Pancreas (tissue), 10 donors: ENCODE measurements at regions not wholly inside any gene's neighbourhood (a gene's known extent, or its start where the extent isn't known, plus 50 kb on each side); places are given as distances from the start of the nearest gene placed in this dataset.

ENCODE experiments used
- ATAC-seq, 4 donors: fragments of 200-7000 bp; cut with Tn5 transposase; one replicate each; pipeline versions ENCODE4 v1.8.0 to v1.9.1; 2020; ENCODE audit warnings: mild to moderate bottlenecking in 4 of 4, moderate library complexity in 4 of 4
- DNase-seq, 6 donors: peaks; one replicate each; pipeline ENCODE4 v3.0.0-alpha.2; 2020
- FAIRE-seq: peaks from 2 replicates; lab custom pipeline; 2012; peaks lifted over from hg19 to GRCh38; lab: Jason Lieb, UNC
- H3K27ac ChIP-seq, 4 donors: fragments of 200-600 bp; sonication (generic); 1 replicate in 3 of 4; 2 replicates in 1 of 4; pipeline versions ENCODE4 v1.5.0 to v1.8.0; 2020
- H3K27me3 ChIP-seq, 4 donors: fragments of 200-600 bp; one replicate each; pipeline ENCODE4 v1.8.0; 2021
- H3K36me3 ChIP-seq, 3 donors: fragments of 200-600 bp; sonication (generic) in 1 of 3; one replicate each; pipeline versions ENCODE4 v1.5.0 to v1.8.0; 2020 to 2021
- H3K4me1 ChIP-seq, 3 donors: fragments of 200-600 bp; one replicate each; pipeline ENCODE4 v1.8.0; 2021
- H3K4me3 ChIP-seq, 4 donors: fragments of 200-600 bp; sonication (generic) in 2 of 4; one replicate each; pipeline versions ENCODE4 v1.5.0 to v1.8.0; 2020 to 2021
- H3K9me3 ChIP-seq, 4 donors: fragments of 200-600 bp; one replicate each; pipeline ENCODE4 v1.8.0; 2021
- CTCF ChIP-seq, 4 donors: fragments of 200-600 bp; sonication (generic) in 3 of 4; IDR thresholded peaks; one replicate each; pipeline versions ENCODE4 v1.5.0 to v1.8.0; 2021; ENCODE audit warnings: antibody characterized with exemption in 4 of 4
- whole genome bisulfite sequencing, 2 donors: extraction: QIAGEN DNeasy Blood & Tissue Kit; methylation state at CpG; one replicate each; pipeline ENCODE4 v1.1.7; 2013; 5-methylcytosine and 5-hydroxymethylcytosine counted together
- intact Hi-C, 3 donors: fragments of 100-400 bp; cut with DNase I; formaldehyde crosslinking; loops; one replicate each; pipeline versions ENCODE4 v1.11.1 to v1.14.2; 2022
- donor health status: healthy with polysubstance abuse.
- donor health status: DM: no; HTN: no; CAD: no; lungs with moderate emphysema.
- donor health status: DM: no; HTN: no; CAD: no.
- donor health status: control.
- donor health status: control.
- donor health status: Bipolar disorder and iron deficiency.
- donor health status: DM: yes; HTN: yes; CAD: no.
- donor health status: DM: no; HTN: no; CAD: no.
- donor health status: DM: no; HTN: no; CAD: no.
- donor health status: DM: yes; HTN: yes; CAD: no.

GRCh38 chr3:26193558-26193957 is 403.7 kb downstream of the OXSM start:
- Histone ChIP-seq H3K36me3 (no peaks in the 10 kb centered on the region), H3K4me1 (no peaks in the 10 kb centered on the region), H3K27me3 (no peaks in the 10 kb centered on the region), H3K27ac (no peak overlapping the region), H3K9me3 (no peaks in the 10 kb centered on the region), H3K4me3 (no peak overlapping the region)
- WGBS, 2 donors: 36 to 58% methylated on average over 3 of the region's 3 CpGs
- no peak for ATAC-seq
- TF ChIP-seq CTCF (IDR thresholded peaks at IDR 0.05): no peak
- no peak for DNase-seq
- intact Hi-C loops: no loop called here
- no peak for FAIRE-seq

- intact Hi-C loops: no loop called here
- Histone ChIP-seq H3K4me1 (no peaks in the 10 kb centered on the region), H3K4me3 (no peak overlapping the region), H3K27ac (no peak overlapping the region), H3K36me3 (no peaks in the 10 kb centered on the region), H3K9me3 (no peaks in the 10 kb centered on the region), H3K27me3 (no peaks in the 10 kb centered on the region)
- TF ChIP-seq CTCF (IDR thresholded peaks at IDR 0.05): no peak
- DNase-seq (no peak), FAIRE-seq (no peak), ATAC-seq (no peak)
These were observed 406.9 kb downstream of the OXSM start for GRCh38 chr3:26196781-26197180.

GRCh38 chr3:26198609-26199008 is 408.7 kb downstream of the OXSM start:
- TF ChIP-seq CTCF (IDR thresholded peaks at IDR 0.05): no peak
- Histone ChIP-seq H3K36me3 (no peaks in the 10 kb centered on the region), H3K27me3 (no peaks in the 10 kb centered on the region), H3K9me3 (no peaks in the 10 kb centered on the region), H3K4me1 (no peaks in the 10 kb centered on the region), H3K4me3 (no peak overlapping the region), H3K27ac (no peak overlapping the region)
- WGBS, 2 donors: 60 to 78% methylated on average over 2 of the region's 2 CpGs
- no peak for DNase-seq
- no peak for ATAC-seq
- intact Hi-C loops: no loop called here
- no peak for FAIRE-seq

GRCh38 chr3:26202169-26202568 is 412.3 kb downstream of the OXSM start:
- no peaks in the 10 kb centered on the region for H3K27me3 ChIP-seq

GRCh38 chr3:26205475-26205874 is 415.6 kb downstream of the OXSM start:
- TF ChIP-seq CTCF (IDR thresholded peaks at IDR 0.05): no peak
- no peak overlapping the region for H3K4me3 ChIP-seq
- no peaks in the 10 kb centered on the region for H3K4me1 ChIP-seq
- DNase-seq (no peak), FAIRE-seq (no peak), ATAC-seq (no peak)
- 88 to 100% methylated on average over 1 of the region's 1 CpG for WGBS, 2 donors
- no peaks in the 10 kb centered on the region for H3K9me3 ChIP-seq
- intact Hi-C loops: no loop called here
- H3K27me3 ChIP-seq: no peaks in the 10 kb centered on the region
- H3K36me3 ChIP-seq: no peaks in the 10 kb centered on the region
- H3K27ac ChIP-seq: no peak overlapping the region

More at GRCh38 chr3:26202169-26202568, 412.3 kb downstream of the OXSM start:
- H3K9me3 ChIP-seq: no peaks in the 10 kb centered on the region
- 56 to 76% methylated on average over 3 of the region's 3 CpGs for WGBS, 2 donors
- no peak for ATAC-seq
- intact Hi-C loops: no loop called here
- FAIRE-seq: no peak
- H3K4me3 ChIP-seq: no peak overlapping the region
- no peak for DNase-seq
- no peaks in the 10 kb centered on the region for H3K36me3 ChIP-seq
- H3K4me1 ChIP-seq: no peaks in the 10 kb centered on the region
- TF ChIP-seq CTCF (IDR thresholded peaks at IDR 0.05): no peak
- H3K27ac ChIP-seq: no peak overlapping the region
